ENCODE measurements at regions not wholly inside any gene's neighbourhood (a gene's known extent, or its start where the extent isn't known, plus 50 kb on each side); places are given as distances from the start of the nearest gene placed in this dataset.

GRCh38 chr3:103794656-103795055 lies 1359.8 kb downstream of the ZPLD1 start:
- CTCF ChIA-PET: no interaction called here
- Mint-ChIP-seq H3K4me1 (no peaks in the 10 kb centered on the region), H3K27me3 (no peaks in the 10 kb centered on the region), H3K4me3 (no peak overlapping the region), H3K27ac (no peak overlapping the region), H3K9me3 (peaks cover 2% of the 10 kb centered on the region), H3K36me3 (ENCODE audit: low read depth) (no peaks in the 10 kb centered on the region)
- no peak for TF ChIP-seq CTCF (IDR thresholded peaks at IDR 0.05)
- intact Hi-C loops (cut with micrococcal nuclease): loop anchor here (10.0 kb wide), 1 partner anchor 1720 kb away; no protein-coding TSS in a partner anchor
- POLR2A ChIA-PET: no interaction called here
- DNase-seq (no peak), ATAC-seq (ENCODE audit: low read depth) (no peak)

- no peak for DNase-seq
- no peaks in the 10 kb centered on the region for H3K4me1 Mint-ChIP-seq
- ChIA-PET CTCF (no interaction called here), POLR2A (no interaction called here)
- H3K27ac Mint-ChIP-seq: no peak overlapping the region
- H3K27me3 Mint-ChIP-seq: no peaks in the 10 kb centered on the region
- no peak for ATAC-seq (ENCODE audit: low read depth)
- H3K4me3 Mint-ChIP-seq: no peak overlapping the region
- H3K36me3 Mint-ChIP-seq (ENCODE audit: low read depth): no peaks in the 10 kb centered on the region
- intact Hi-C loops (cut with micrococcal nuclease): loop anchor here (10.0 kb wide), 1 partner anchor 1719 kb away; no protein-coding TSS in a partner anchor
- peaks cover 2% of the 10 kb centered on the region for H3K9me3 Mint-ChIP-seq
- no peak for TF ChIP-seq CTCF (IDR thresholded peaks at IDR 0.05)
These were observed 1361.3 kb downstream of the ZPLD1 start for GRCh38 chr3:103796068-103796467.

GRCh38 chr3:103803787-103804186 lies 1369.0 kb downstream of the ZPLD1 start:
- Mint-ChIP-seq H3K4me3 (no peak overlapping the region), H3K27ac (no peak overlapping the region), H3K36me3 (ENCODE audit: low read depth) (no peaks in the 10 kb centered on the region), H3K9me3 (peaks cover 6% of the 10 kb centered on the region), H3K27me3 (no peaks in the 10 kb centered on the region), H3K4me1 (no peaks in the 10 kb centered on the region)
- CTCF ChIA-PET: no interaction called here
- POLR2A ChIA-PET: no interaction called here
- DNase-seq (no peak), ATAC-seq (ENCODE audit: low read depth) (no peak)
- TF ChIP-seq CTCF (IDR thresholded peaks at IDR 0.05): no peak
- intact Hi-C loops (cut with micrococcal nuclease): no loop called here

GRCh38 chr3:103810167-103810566 lies 1375.4 kb downstream of the ZPLD1 start:
- Mint-ChIP-seq H3K27me3 (no peaks in the 10 kb centered on the region), H3K4me1 (no peaks in the 10 kb centered on the region), H3K27ac (no peak overlapping the region), H3K4me3 (no peak overlapping the region), H3K36me3 (ENCODE audit: low read depth) (no peaks in the 10 kb centered on the region), H3K9me3 (peaks cover 13% of the 10 kb centered on the region)
- DNase-seq (no peak), ATAC-seq (ENCODE audit: low read depth) (no peak)
- intact Hi-C loops (cut with micrococcal nuclease): no loop called here
- POLR2A ChIA-PET: no interaction called here
- TF ChIP-seq CTCF (IDR thresholded peaks at IDR 0.05): no peak
- CTCF ChIA-PET: no interaction called here

GRCh38 chr3:103813955-103814354 lies 1379.1 kb downstream of the ZPLD1 start:
- Mint-ChIP-seq H3K27ac (no peak overlapping the region), H3K4me3 (no peak overlapping the region), H3K4me1 (no peaks in the 10 kb centered on the region), H3K9me3 (peaks cover 11% of the 10 kb centered on the region), H3K36me3 (ENCODE audit: low read depth) (no peaks in the 10 kb centered on the region), H3K27me3 (no peaks in the 10 kb centered on the region)
- DNase-seq: no peak
- TF ChIP-seq CTCF (IDR thresholded peaks at IDR 0.05): no peak
- POLR2A ChIA-PET: no interaction called here
- ATAC-seq (ENCODE audit: low read depth): no peak
- intact Hi-C loops (cut with micrococcal nuclease): no loop called here
- CTCF ChIA-PET: no interaction called here
